HG02970 (cell line): ENCODE measurements at regions not wholly inside any gene's neighbourhood (a gene's known extent, or its start where the extent isn't known, plus 50 kb on each side); places are given as distances from the start of the nearest gene placed in this dataset.

Experiments used
- ATAC-seq: cut with Tn5 transposase; IDR thresholded peaks from one replicate; pipeline ENCODE4 v1.9.1; 2021; ENCODE audit warnings: mild to moderate bottlenecking, moderate library complexity, moderate number of reproducible peaks; ENCODE audit not compliant: unreplicated experiment, low FRiP score

- no peak for ATAC-seq
These were observed 286.6 kb upstream of the RGS6 start for GRCh38 chr14:71645656-71646055.

DNA sequence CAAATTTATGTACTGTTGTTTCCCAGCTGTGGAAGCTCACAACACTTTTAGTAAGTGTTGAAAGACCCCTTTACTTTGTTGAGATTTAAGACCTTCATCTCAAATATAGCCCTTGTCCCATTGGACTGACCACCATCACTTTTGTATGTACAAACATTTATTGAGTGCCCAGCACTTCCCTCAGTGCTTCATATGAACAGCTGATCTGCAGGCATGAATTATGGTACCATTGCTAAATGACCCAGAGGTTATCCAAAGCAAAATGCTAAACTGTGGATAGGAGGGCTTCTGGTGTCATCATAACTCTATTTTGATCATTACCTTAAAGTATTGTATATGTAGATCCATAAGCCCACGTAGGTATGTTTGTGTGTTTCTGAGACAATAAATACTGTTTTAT is 285.7 kb upstream of the RGS6 start:
- no peak for ATAC-seq

DNA sequence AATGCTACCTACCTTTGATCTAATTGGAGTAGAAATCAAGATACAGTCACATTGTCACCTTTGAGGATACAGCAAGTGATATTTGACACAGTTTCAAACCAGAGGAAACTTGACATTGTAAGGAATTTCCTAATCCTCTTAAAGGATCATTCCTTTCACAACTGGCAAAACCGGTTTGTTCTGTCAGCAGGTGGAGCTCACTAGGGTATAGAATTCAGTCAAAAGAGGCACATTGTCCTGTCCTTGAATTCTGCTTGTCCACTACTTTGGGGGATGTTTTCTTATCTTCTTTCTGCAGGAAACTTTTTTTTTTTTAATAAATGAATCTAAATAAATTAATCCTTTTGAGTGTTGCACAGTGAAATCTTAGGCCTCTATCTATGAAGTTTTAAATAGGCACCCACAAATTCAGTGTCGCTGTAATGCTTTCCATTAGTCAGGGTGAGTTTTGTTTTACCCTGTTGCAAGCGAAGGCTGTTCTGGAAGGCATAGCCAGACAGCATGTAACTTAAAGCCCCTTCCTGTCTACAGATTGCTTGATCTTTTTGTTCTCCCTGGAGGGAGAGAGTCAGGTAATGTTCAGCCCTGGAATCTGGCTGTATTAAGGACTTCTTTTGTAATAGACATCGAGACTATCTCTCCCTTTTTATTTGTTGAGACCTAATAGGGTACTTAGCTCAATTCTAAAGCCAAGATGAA is 285.0 kb upstream of the RGS6 start:
- ATAC-seq = no peak

- no peak for ATAC-seq
These were observed 283.5 kb upstream of the RGS6 start for GRCh38 chr14:71648725-71649124.

DNA sequence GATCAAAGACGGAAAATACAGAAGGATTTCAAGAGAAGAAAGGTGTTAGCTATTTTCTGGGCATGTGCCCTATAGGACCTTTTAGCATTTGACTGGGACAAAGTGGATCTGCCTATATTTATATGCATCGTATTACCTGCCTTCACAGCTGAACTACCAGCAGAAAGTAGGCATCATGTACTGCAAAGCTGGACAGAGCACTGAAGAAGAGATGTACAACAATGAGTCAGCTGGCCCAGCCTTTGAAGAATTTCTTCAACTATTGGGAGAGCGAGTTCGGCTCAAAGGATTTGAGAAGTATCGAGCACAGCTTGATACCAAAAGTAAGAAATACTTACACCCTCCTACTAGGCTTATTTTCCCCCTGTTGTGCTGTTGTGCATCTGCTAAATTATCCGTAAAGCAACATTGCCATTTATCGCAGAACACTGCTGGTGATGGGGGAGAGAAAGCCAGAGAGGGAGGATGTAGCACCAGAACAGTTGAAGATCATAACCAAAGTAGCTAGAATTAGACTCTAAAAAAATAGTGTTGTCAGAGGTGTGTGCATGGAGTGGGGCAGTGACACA is 282.0 kb upstream of the RGS6 start:
- no peak for ATAC-seq

GRCh38 chr14:71651228-71651627 is 281.0 kb upstream of the RGS6 start:
- no peak for ATAC-seq

DNA sequence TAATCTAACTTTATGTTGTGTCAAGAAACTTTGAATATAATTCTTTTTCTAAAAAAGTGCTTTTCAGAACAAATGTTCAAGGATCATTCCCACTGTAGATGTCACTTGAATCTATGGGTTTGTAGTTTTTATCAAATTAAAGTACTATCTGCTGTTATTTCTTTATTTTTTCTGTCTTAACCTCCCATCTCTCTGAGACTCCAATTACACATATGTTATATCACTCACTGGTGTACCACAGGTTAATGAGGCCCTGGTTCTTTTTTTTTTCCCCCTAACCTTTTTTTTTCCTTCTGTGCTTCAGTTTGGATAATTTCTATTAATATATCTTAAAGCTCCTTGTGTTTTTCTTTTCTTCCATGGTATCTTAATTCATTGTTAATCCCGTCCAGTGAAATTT is 279.9 kb upstream of the RGS6 start:
- no peak for ATAC-seq

GRCh38 chr14:71654810-71655209 is 277.4 kb upstream of the RGS6 start:
- ATAC-seq = no peak

- ATAC-seq = no peak
These were observed 273.9 kb upstream of the RGS6 start for GRCh38 chr14:71658261-71658860.

DNA sequence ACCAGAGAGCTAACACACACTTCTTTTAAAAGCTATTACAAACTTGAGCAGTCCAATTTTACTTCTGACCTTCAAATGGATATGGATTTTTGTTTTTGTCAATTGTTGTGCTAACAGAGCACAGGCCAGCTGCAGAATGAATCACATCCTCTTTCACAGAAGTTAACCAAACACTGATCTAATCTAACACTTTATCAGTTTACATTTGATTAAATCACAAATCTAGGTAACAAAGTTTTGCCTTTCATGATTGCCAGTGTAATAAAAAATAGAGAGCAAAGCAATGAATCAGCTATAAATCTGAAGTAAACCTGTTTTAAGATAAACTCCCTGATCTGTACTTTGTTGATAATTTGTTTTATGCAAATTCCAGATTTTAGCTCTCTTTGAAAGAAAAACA is 273.1 kb upstream of the RGS6 start:
- no peak for ATAC-seq

DNA sequence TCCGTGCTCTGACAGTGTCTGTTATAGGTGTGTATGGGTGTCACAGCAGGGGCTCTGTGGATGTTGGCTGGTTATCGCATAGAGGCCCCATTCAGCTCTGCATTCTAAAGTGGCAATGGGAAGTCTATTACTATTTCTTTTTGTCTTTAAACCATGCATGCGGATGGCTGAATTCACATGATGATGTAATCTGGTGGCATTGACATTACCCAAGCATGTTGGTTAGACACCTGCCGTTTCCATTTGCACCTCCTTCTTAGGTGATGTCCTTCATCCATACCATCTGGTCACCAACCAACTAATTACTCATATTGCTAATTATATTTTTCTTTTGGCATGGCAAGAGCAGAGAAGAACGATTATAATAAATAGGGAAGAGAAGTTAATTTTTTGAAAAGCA is 270.8 kb upstream of the RGS6 start:
- ATAC-seq = no peak

DNA sequence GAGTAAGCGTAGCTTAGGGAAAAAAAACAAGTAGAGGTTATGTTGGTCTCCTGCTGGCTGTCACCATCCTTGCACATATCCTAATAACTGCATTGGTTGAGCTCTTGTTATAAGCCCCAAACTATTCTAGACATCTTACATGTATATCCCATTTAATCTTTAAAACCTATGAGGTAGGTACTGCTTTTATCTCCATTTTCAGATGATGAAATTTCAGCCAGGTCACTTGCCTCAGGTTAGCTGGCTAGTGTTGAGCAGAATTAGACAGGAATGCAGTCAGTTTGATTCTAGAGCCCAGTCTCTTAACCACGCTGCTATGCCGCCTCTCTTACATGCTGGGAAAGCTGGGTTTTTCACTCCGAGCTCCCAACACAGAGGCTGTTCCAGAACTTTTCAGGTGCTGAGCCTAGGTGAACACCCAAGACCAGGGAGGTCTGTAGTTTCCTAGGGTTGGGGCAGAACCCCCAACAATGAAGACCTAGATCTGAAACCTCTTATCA is 269.9 kb upstream of the RGS6 start:
- ATAC-seq = no peak

- ATAC-seq = no peak
These were observed 267.1 kb upstream of the RGS6 start for GRCh38 chr14:71665157-71665556.

GRCh38 chr14:71665781-71666180 is 266.4 kb upstream of the RGS6 start:
- no peak for ATAC-seq

DNA sequence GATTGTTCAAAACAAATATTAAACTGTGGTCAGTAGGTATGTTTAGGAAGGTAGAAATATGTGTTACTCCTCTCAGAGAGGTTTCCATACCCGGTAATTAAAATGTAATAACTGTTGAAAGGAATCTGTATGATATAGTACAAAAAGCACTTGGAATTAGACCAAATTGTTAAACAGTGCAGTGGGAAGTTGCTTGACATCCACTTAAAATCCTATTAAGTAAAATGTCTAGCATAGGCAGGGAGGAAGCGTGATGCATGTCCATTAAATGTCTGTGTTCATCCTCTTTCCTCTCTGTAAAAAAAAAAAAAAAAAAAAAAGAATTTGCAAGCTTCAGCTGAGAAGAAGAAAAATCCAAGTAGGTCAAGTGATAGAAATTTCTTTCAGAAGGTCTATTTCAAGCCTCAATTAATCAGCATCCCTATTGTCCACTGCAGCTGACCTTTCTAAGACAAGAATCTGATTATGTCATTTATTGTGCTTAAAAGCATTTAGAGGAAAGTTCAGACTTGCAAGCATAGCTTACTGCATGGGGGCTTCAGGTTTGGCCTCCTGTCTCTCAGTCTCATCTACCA is 265.6 kb upstream of the RGS6 start:
- ATAC-seq = no peak

- no peak for ATAC-seq
These were observed 263.9 kb upstream of the RGS6 start for GRCh38 chr14:71668186-71668912.

GRCh38 chr14:71672596-71672995 is 259.6 kb upstream of the RGS6 start:
- no peak for ATAC-seq

DNA sequence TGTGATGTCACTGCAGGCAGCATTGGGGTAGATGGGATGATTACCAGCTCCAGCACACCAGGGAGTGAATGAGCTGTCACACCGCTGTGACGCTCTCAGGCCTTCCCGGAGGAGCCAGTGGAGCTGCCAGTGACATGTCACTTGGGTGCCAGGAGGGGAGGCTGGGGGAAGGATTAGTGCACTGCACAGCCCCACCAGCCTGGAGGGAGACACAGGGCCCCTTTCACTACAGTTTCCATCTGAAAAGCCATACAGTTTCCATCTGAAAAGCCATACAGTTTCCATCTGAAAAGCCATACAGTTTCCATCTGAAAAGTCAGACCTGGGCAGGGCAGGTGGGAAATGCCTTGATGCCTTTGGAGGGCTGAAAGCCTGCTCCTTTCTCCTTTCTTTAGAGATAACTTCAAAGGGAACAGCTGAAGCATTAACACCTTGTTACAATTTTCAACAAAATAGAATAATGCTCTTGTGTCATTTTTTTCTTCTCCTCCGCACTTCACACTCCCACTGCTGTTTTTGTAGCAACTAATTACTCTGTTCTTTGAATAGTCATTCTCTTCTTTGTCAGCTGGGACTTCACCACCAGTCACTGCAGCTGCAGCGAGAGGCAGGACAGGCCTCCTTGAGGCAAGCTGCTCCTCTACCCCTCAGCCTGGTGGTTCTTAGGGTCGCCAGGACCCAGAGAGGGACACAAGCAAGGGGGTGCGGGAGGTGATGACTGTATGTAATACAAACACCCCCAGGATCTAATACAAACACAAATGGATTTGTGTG is 256.9 kb upstream of the RGS6 start:
- no peak for ATAC-seq

DNA sequence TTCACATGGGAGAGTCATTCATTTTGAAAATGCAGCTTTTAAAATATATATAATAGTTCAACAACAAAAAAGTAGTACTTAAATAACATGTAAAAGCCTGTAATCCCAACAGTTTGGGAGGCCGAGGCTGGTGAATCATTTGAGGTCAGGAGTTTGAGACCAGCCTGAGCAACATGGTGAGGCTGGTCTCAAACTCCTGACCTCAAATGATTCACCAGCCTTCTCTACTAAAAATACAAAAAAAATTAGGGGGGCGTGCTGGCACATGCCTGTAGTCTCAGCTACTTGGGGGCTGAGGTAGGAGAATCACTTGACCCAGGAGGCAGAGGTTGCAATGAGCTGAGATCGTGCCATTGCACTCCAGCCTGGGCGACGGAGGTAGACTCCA is 256.3 kb upstream of the RGS6 start:
- no peak for ATAC-seq

DNA sequence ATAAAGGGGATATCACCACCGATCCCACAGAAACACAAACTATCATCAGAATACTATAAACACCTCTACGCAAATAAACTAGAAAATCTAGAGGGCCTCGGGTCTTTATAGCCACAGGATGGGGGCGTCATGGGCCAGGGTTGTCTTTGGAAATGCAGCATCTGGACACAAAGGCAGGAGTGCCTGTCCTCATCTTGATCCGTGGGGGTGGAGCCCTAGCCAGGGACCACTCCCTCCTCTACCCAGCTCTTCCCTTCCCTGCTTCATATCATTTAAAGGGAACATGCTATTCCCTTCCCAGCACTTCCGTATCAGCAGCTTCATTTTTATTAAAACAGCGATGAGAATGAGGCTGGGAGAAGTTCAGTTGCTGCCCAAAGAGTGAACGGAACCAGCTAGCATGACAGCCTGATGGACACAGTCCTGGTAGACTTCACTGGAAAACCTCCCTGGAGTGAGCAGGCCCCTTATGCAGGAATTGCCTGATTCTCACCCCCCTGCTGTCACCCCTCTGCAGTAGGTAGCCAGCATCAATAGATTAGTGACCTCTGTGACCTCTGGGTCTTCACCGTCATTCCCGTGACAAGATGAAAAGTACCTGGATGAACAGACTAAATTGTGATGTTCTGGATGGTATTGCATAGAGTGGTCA is 251.4 kb upstream of the RGS6 start:
- no peak for ATAC-seq
